GM18498 (cell line): ENCODE measurements at regions not wholly inside any gene's neighbourhood (a gene's known extent, or its start where the extent isn't known, plus 50 kb on each side); places are given as distances from the start of the nearest gene placed in this dataset.

ENCODE experiments used
- ATAC-seq: cut with Tn5 transposase; IDR thresholded peaks from one replicate; pipeline ENCODE4 v1.9.1; 2021; ENCODE audit warnings: mild to moderate bottlenecking, moderate library complexity; ENCODE audit not compliant: unreplicated experiment

GRCh38 chr5:88489364-88489763 lies 220.7 kb upstream of the TMEM161B start:
- ATAC-seq, result no peak

- no peak for ATAC-seq
Measured at GRCh38 chr5:88488561-88488960, 219.9 kb upstream of the TMEM161B start.

GRCh38 chr5:88488130-88488529 lies 219.5 kb upstream of the TMEM161B start:
- ATAC-seq, result no peak

GRCh38 chr5:88487066-88487465 lies 218.4 kb upstream of the TMEM161B start:
- ATAC-seq, result no peak

GRCh38 chr5:88486431-88486830 lies 217.8 kb upstream of the TMEM161B start:
- ATAC-seq, result no peak

- no peak for ATAC-seq
Measured at GRCh38 chr5:88485531-88485930, 216.9 kb upstream of the TMEM161B start.

- no peak for ATAC-seq
Measured at GRCh38 chr5:88483964-88484672, 215.5 kb upstream of the TMEM161B start.

- ATAC-seq, result no peak
Measured at GRCh38 chr5:88480801-88481499, 212.3 kb upstream of the TMEM161B start.

- ATAC-seq, result no peak
Measured at GRCh38 chr5:88480245-88480644, 211.6 kb upstream of the TMEM161B start.

- ATAC-seq, result no peak
Measured at GRCh38 chr5:88474574-88474973, 205.9 kb upstream of the TMEM161B start.

GRCh38 chr5:88470745-88471144 lies 202.1 kb upstream of the TMEM161B start:
- no peak for ATAC-seq

- no peak for ATAC-seq
Measured at GRCh38 chr5:88459971-88460370, 191.3 kb upstream of the TMEM161B start.

GRCh38 chr5:88452820-88453219 lies 184.2 kb upstream of the TMEM161B start:
- ATAC-seq, result no peak

GRCh38 chr5:88450239-88450638 lies 181.6 kb upstream of the TMEM161B start:
- ATAC-seq, result no peak

- ATAC-seq, result no peak
Measured at GRCh38 chr5:88438006-88438405, 169.4 kb upstream of the TMEM161B start.

GRCh38 chr5:88436290-88436689 lies 167.6 kb upstream of the TMEM161B start:
- ATAC-seq, result no peak

GRCh38 chr5:88428633-88429032 lies 160.0 kb upstream of the TMEM161B start:
- ATAC-seq, result no peak

GRCh38 chr5:88426441-88426840 lies 157.8 kb upstream of the TMEM161B start:
- ATAC-seq, result no peak

- no peak for ATAC-seq
Measured at GRCh38 chr5:88425124-88425523, 156.5 kb upstream of the TMEM161B start.

GRCh38 chr5:88419931-88420330 lies 151.3 kb upstream of the TMEM161B start:
- ATAC-seq, result no peak

GRCh38 chr5:88407341-88407740 lies 138.7 kb upstream of the TMEM161B start:
- no peak for ATAC-seq

- no peak for ATAC-seq
Measured at GRCh38 chr5:88405783-88406182, 137.1 kb upstream of the TMEM161B start.

- no peak for ATAC-seq
Measured at GRCh38 chr5:88404405-88404804, 135.8 kb upstream of the TMEM161B start.
